LNCAP (cell line): ENCODE measurements at regions not wholly inside any gene's neighbourhood (a gene's known extent, or its start where the extent isn't known, plus 50 kb on each side); places are given as distances from the start of the nearest gene placed in this dataset.
A peak's percentile ranks its signal among the peaks of the same experiment; 100 is the strongest.

Experiments used
- CTCF ChIP-seq: fragments of 450-650 bp; IDR thresholded peaks from 2 replicates; pipeline ENCODE4 v1.5.1; 2017; ENCODE audit warnings: mild to moderate bottlenecking

DNA sequence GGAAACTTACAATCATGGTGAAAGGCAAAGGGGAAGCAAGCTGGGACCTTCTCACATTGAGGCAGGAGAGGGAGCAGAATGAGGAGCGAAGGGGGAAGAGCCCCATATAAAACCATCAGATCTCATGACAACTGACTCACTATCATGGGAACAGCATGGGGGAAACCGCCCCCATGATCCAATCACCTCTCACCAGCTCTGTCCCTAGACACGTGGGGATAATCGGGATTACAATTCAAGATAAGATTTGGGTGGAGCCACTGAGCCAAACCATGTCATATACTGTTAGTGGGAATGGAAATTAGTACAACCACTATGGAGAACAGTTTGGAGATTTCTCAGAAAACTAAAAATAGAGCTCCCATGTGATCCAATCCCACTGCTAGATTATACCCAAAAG, 163.7 kb downstream of the MANEA start:
- TF ChIP-seq CTCF = no peak

GRCh38 chr6:95742767-95743289, 165.5 kb downstream of the MANEA start:
- TF ChIP-seq CTCF = no peak

GRCh38 chr6:95743591-95743990, 166.3 kb downstream of the MANEA start:
- no peak for TF ChIP-seq CTCF

DNA sequence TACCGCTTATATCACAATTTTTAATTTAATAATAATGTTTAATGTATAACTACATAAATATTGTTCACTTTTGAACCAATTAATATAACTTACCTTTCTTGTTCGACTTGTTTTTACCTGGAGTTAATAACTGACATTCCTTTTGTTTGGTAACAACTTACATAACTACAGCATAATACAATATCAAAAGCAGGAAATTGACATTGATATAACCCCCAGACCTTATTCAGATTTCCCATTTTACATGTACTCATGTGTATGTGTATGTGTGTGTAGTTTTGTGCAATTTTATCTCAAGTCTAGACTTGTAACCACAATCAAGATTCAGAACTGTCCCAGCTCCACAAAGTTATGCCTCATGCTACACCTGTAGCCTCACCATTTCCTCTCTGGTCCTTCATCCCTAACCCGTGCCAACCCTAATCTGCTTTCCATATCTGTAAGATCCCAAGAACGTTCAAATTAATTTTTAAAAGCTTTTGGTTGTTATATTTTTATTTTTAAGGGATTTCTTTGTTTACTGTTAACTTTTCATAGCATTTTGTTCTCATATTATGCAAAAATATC, 190.6 kb downstream of the MANEA start:
- no peak for TF ChIP-seq CTCF

GRCh38 chr6:95768539-95768938, 191.2 kb downstream of the MANEA start:
- TF ChIP-seq CTCF = 0 out of 2 replicates have a peak, but pooled peaks have one; percentile 9

GRCh38 chr6:95777338-95777737, 200.0 kb downstream of the MANEA start:
- TF ChIP-seq CTCF = no peak

- no peak for TF ChIP-seq CTCF
These were observed 202.7 kb downstream of the MANEA start for GRCh38 chr6:95780037-95780436.

- TF ChIP-seq CTCF = no peak
These were observed 206.7 kb downstream of the MANEA start for GRCh38 chr6:95784019-95784418.
